ENCODE measurements at regions not wholly inside any gene's neighbourhood (a gene's known extent, or its start where the extent isn't known, plus 50 kb on each side); places are given as distances from the start of the nearest gene placed in this dataset.

DNA sequence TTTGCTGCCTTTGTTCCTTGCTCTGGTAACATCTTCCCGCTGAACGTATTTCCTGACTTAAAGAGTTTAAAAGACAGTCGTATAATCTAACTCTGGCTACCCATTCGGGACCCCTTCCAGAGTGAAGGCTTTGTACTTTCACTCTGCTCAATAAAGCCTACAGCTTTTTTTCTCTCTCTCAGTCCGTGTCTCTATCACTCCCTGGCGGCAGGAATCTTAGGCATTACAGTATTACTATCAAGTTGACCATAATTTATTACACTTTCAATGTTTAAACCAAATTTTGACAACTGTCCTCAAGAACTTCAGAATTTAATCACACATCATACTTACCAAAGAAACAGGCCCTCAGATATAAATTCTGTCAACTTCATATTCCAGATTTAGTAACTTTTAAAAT, 967.9 kb downstream of the FSCB start:
- no peak overlapping the region for H3K27ac ChIP-seq
- H3K36me3 ChIP-seq (replicated peaks) = no peaks in the 10 kb centered on the region
- TF ChIP-seq, protein P1, sequence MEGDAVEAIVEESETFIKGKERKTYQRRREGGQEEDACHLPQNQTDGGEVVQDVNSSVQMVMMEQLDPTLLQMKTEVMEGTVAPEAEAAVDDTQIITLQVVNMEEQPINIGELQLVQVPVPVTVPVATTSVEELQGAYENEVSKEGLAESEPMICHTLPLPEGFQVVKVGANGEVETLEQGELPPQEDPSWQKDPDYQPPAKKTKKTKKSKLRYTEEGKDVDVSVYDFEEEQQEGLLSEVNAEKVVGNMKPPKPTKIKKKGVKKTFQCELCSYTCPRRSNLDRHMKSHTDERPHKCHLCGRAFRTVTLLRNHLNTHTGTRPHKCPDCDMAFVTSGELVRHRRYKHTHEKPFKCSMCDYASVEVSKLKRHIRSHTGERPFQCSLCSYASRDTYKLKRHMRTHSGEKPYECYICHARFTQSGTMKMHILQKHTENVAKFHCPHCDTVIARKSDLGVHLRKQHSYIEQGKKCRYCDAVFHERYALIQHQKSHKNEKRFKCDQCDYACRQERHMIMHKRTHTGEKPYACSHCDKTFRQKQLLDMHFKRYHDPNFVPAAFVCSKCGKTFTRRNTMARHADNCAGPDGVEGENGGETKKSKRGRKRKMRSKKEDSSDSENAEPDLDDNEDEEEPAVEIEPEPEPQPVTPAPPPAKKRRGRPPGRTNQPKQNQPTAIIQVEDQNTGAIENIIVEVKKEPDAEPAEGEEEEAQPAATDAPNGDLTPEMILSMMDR (IDR thresholded peaks at IDR 0.05; ENCODE audit: low read depth, low read length, missing control alignments) = peak; percentile 30
- in situ Hi-C loops (cut with HindIII; ENCODE audit: low pct_ligation_motif_present, low sequenced_read_pairs) = no loop called here
- H3K4me3 ChIP-seq (ENCODE audit: low read depth, low read length) = no peak overlapping the region
- no peak for DNase-seq
- no peaks in the 10 kb centered on the region for H3K27me3 ChIP-seq (replicated peaks)

DNA sequence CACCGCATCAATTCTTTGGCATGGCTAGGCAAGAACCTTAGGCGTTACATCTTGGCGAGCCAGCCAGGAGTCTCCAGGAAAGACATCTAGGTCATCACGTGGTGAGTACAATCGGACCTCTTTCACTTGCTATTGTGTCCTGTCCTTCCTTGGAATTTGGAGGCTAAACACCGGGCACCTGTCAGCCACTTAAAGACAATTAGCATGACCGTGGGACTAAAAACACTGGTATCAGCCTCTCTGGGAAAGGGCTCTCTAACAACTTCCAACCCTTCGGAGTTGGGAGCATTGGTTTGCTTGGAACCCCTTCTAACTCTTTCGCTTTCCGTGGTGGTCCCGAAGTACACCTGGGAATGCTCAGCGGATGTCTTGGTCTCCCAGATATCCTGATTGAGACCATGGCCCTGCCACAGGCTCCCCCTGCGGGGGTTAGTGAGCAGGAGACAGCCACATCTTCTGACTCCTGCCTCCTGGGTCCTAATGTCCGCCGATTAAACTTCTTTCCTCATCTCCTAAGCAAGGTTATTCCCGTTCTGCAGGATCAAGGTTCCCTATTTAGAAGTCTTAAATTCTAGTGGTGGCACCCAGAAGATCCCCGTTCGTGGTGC, 971.7 kb downstream of the FSCB start:
- no peak for DNase-seq
- Histone ChIP-seq H3K36me3 (replicated peaks) (no peaks in the 10 kb centered on the region), H3K27ac (no peak overlapping the region), H3K4me3 (ENCODE audit: low read depth, low read length) (no peak overlapping the region), H3K27me3 (replicated peaks) (no peaks in the 10 kb centered on the region)
- in situ Hi-C loops (cut with HindIII; ENCODE audit: low pct_ligation_motif_present, low sequenced_read_pairs) = no loop called here
- TF ChIP-seq, protein P1 (IDR thresholded peaks at IDR 0.05; ENCODE audit: low read depth, low read length, missing control alignments) = no peak

DNA sequence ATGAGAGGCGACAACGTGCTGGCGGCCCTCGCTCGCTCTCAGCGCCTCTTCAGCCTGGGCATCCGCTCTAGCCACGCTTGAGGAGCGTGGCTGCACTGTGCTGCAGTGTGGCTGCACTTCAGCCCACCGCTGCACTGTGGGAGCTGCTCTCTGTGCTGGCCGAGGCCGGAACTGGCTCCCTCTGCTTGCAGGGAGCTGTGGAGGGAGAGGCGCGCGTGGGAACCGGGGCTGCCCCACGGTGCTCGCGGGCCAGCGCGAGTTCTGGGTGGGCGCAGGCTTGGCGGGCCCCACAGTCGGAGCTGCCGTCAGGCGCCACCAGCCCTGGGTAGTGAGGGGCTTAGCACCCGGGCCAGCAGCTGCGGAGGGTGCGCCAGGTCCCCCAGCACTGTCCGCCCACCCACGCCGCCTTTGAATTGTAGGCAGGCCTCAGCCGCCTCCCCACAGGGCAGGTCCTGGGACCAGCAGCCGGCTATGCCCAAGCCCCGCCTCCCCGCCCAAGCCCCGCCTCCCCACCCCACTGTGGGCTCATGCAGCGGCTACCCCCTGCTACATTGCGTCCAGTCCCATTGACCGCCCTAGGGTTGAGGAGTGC, 974.2 kb downstream of the FSCB start:
- Histone ChIP-seq H3K36me3 (replicated peaks) (no peaks in the 10 kb centered on the region), H3K27me3 (replicated peaks) (no peaks in the 10 kb centered on the region), H3K27ac (no peak overlapping the region), H3K4me3 (ENCODE audit: low read depth, low read length) (no peak overlapping the region)
- TF ChIP-seq, protein P1 (IDR thresholded peaks at IDR 0.05; ENCODE audit: low read depth, low read length, missing control alignments) = no peak
- DNase-seq = no peak
- in situ Hi-C loops (cut with HindIII; ENCODE audit: low pct_ligation_motif_present, low sequenced_read_pairs) = no loop called here

DNA sequence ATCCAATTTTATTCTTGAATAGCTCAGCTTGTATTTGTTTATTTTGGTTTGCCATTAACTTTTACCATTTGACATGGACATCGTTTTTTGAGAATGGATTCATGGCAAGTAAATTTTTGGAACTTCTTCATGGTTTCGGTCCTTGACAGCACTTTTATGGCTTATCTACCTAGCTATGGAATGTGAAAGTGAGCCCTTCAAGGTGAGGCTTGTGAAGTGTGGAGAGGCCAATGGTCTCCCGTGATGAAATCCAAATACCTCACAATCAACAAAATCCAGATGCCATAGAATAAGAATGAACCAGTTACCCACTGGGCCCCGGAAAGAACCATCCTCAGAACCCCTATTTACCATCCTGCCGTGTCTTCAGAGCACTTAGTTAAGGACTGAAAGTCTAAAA, 978.8 kb downstream of the FSCB start:
- no peak overlapping the region for H3K27ac ChIP-seq
- TF ChIP-seq, protein P1 (IDR thresholded peaks at IDR 0.05; ENCODE audit: low read depth, low read length, missing control alignments) = no peak
- no peak overlapping the region for H3K4me3 ChIP-seq (ENCODE audit: low read depth, low read length)
- no peaks in the 10 kb centered on the region for H3K27me3 ChIP-seq (replicated peaks)
- DNase-seq = no peak
- in situ Hi-C loops (cut with HindIII; ENCODE audit: low pct_ligation_motif_present, low sequenced_read_pairs) = no loop called here
- H3K36me3 ChIP-seq (replicated peaks) = no peaks in the 10 kb centered on the region

DNA sequence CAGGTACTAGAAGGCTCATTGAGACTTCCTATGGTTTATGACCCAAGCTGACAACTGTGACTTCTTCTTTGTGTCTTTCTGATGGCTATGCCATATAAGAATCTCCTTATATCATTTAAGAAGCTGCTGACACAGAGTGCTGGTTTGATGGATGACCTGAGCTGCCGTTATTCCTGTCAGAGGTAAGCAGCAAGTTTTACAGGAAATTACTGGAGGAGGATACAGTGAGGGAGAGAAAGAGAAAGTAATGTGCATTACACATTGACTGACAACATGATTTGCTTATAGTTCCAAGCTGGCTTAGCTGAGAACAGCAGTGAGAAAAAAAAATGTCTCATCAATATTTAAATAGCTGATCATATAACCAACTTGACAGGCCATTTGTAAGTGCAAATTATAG, 981.4 kb downstream of the FSCB start:
- no peaks in the 10 kb centered on the region for H3K36me3 ChIP-seq (replicated peaks)
- TF ChIP-seq, protein P1 (IDR thresholded peaks at IDR 0.05; ENCODE audit: low read depth, low read length, missing control alignments) = no peak
- no peaks in the 10 kb centered on the region for H3K27me3 ChIP-seq (replicated peaks)
- DNase-seq = no peak
- in situ Hi-C loops (cut with HindIII; ENCODE audit: low pct_ligation_motif_present, low sequenced_read_pairs) = no loop called here
- H3K27ac ChIP-seq = no peak overlapping the region
- no peak overlapping the region for H3K4me3 ChIP-seq (ENCODE audit: low read depth, low read length)

DNA sequence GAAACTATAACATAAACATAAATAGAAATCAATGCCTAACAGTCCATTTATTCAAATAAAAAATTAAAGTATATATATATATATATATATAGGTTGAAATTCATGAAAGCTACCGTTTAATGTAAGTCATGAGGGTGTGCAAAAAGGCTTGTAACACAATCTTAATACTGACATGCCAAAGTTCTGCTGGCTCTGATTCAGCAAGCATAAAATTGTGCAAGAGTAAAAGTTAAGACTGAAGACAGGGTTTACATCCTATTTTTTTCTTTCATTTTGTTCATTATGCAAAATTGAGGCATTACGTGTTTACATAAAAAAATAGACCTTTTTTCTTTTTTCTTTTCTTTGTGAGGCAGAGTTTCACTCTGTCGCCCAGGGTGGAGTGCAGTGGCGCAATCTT, 984.2 kb downstream of the FSCB start:
- no peak overlapping the region for H3K27ac ChIP-seq
- DNase-seq = no peak
- in situ Hi-C loops (cut with HindIII; ENCODE audit: low pct_ligation_motif_present, low sequenced_read_pairs) = no loop called here
- H3K4me3 ChIP-seq (ENCODE audit: low read depth, low read length) = no peak overlapping the region
- H3K36me3 ChIP-seq (replicated peaks) = no peaks in the 10 kb centered on the region
- TF ChIP-seq, protein P1 (IDR thresholded peaks at IDR 0.05; ENCODE audit: low read depth, low read length, missing control alignments) = no peak
- H3K27me3 ChIP-seq (replicated peaks) = no peaks in the 10 kb centered on the region
